Astrocyte (in vitro differentiated cells and primary cell): ENCODE measurements at regions not wholly inside any gene's neighbourhood (a gene's known extent, or its start where the extent isn't known, plus 50 kb on each side); places are given as distances from the start of the nearest gene placed in this dataset.

Experiments
- CTCF ChIP-seq: IDR thresholded peaks from 2 replicates; pipeline ENCODE4 v1.5.1; 2011; ENCODE audit warnings: low read depth, mild to moderate bottlenecking, inconsistent platforms, low read length, moderate library complexity; ENCODE audit not compliant: insufficient read depth
- EZH2 ChIP-seq: IDR thresholded peaks from 2 replicates; pipeline ENCODE4 v1.6.1; 2012; ENCODE audit warnings: mild to moderate bottlenecking, low read length, inconsistent platforms; ENCODE audit not compliant: insufficient read depth

- TF ChIP-seq CTCF (no peak), EZH2 (no peak)
Observed at GRCh38 chr6:44039191-44039719, 88.0 kb downstream of the MRPL14 start.
